SU-DHL-6 (cell line): ENCODE measurements at regions not wholly inside any gene's neighbourhood (a gene's known extent, or its start where the extent isn't known, plus 50 kb on each side); places are given as distances from the start of the nearest gene placed in this dataset.

Experiments
- CTCF ChIP-seq: fragments of 200-600 bp; sonication (generic); IDR thresholded peaks from one replicate; pipeline ENCODE4 v1.5.1; 2017; ENCODE audit warnings: antibody characterized with exemption, mild to moderate bottlenecking, low read length, moderate library complexity; ENCODE audit not compliant: insufficient read depth, poor library complexity, severe bottlenecking
- EZH2phosphoT487 ChIP-seq: fragments of 200-600 bp; sonication (generic), shearing (Covaris generic); conservative IDR thresholded peaks from 2 replicates; pipeline ENCODE4 v1.6.1; 2018; ENCODE audit warnings: mild to moderate bottlenecking, antibody characterized with exemption, low read length, moderate library complexity, mixed read lengths

GRCh38 chrX:13452283-13452682 is 117.1 kb upstream of the EGFL6 start:
- TF ChIP-seq EZH2phosphoT487 (no peak), CTCF (no peak)
